Pancreas (tissue), 10 donors: ENCODE measurements at regions not wholly inside any gene's neighbourhood (a gene's known extent, or its start where the extent isn't known, plus 50 kb on each side); places are given as distances from the start of the nearest gene placed in this dataset.

ENCODE experiments used
- ATAC-seq, 4 donors: fragments of 200-7000 bp; cut with Tn5 transposase; one replicate each; pipeline versions ENCODE4 v1.8.0 to v1.9.1; 2020; ENCODE audit warnings: mild to moderate bottlenecking in 4 of 4, moderate library complexity in 4 of 4
- DNase-seq, 6 donors: peaks; one replicate each; pipeline ENCODE4 v3.0.0-alpha.2; 2020
- FAIRE-seq: peaks from 2 replicates; lab custom pipeline; 2012; peaks lifted over from hg19 to GRCh38; lab: Jason Lieb, UNC
- H3K27ac ChIP-seq, 4 donors: fragments of 200-600 bp; sonication (generic); 1 replicate in 3 of 4; 2 replicates in 1 of 4; pipeline versions ENCODE4 v1.5.0 to v1.8.0; 2020
- H3K27me3 ChIP-seq, 4 donors: fragments of 200-600 bp; one replicate each; pipeline ENCODE4 v1.8.0; 2021
- H3K36me3 ChIP-seq, 3 donors: fragments of 200-600 bp; sonication (generic) in 1 of 3; one replicate each; pipeline versions ENCODE4 v1.5.0 to v1.8.0; 2020 to 2021
- H3K4me1 ChIP-seq, 3 donors: fragments of 200-600 bp; one replicate each; pipeline ENCODE4 v1.8.0; 2021
- H3K4me3 ChIP-seq, 4 donors: fragments of 200-600 bp; sonication (generic) in 2 of 4; one replicate each; pipeline versions ENCODE4 v1.5.0 to v1.8.0; 2020 to 2021
- H3K9me3 ChIP-seq, 4 donors: fragments of 200-600 bp; one replicate each; pipeline ENCODE4 v1.8.0; 2021
- WGBS, 2 donors: extraction: QIAGEN DNeasy Blood & Tissue Kit; methylation state at CpG; one replicate each; pipeline ENCODE4 v1.1.7; 2013; 5-methylcytosine and 5-hydroxymethylcytosine counted together
- intact Hi-C, 3 donors: fragments of 100-400 bp; cut with DNase I; formaldehyde crosslinking; loops; one replicate each; pipeline versions ENCODE4 v1.11.1 to v1.14.2; 2022
- TF ChIP-seq, protein P1 (sequence below), 4 donors: fragments of 200-600 bp; sonication (generic) in 3 of 4; IDR thresholded peaks; one replicate each; pipeline versions ENCODE4 v1.5.0 to v1.8.0; 2021; ENCODE audit warnings: antibody characterized with exemption in 4 of 4
- donor health status: healthy with polysubstance abuse.
- donor health status: DM: no; HTN: no; CAD: no; lungs with moderate emphysema.
- donor health status: DM: no; HTN: no; CAD: no.
- donor health status: control.
- donor health status: control.
- donor health status: Bipolar disorder and iron deficiency.
- donor health status: DM: yes; HTN: yes; CAD: no.
- donor health status: DM: no; HTN: no; CAD: no.
- donor health status: DM: no; HTN: no; CAD: no.
- donor health status: DM: yes; HTN: yes; CAD: no.

DNA sequence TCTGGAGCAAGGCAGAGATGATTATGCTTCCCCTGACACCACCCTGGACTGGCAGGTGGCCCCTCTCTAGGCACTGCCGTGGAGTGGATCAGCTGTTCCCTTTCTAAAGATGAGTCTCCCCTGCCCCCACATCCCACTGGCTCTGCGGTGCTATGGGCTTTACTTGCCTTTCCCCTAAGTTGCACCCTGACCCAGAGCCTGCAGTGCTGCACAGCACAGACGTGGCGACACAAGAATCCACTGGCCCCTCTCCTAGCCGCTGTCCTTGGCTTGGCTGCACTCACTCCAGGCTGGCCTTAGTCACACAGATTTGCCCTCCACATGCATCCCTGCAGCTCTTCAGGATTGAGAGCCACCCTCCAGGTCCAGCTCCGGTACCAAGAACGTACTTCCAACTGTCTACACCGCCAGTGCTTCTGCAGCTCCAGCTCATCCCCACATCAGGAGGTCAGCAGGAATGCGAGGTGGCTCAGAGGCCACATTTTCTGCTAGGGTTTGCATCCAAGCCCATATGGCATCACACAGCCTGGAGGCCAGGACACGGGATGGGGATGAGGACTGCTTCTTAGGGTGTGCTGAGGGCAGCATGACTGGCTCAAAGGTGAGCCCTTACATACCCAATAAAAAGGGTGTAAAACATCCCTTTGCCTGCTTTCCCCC is 82.4 kb upstream of the RASGRF1 start:
- no peaks in the 10 kb centered on the region for H3K36me3 ChIP-seq
- H3K4me1 ChIP-seq = no peaks in the 10 kb centered on the region
- TF ChIP-seq, protein P1, sequence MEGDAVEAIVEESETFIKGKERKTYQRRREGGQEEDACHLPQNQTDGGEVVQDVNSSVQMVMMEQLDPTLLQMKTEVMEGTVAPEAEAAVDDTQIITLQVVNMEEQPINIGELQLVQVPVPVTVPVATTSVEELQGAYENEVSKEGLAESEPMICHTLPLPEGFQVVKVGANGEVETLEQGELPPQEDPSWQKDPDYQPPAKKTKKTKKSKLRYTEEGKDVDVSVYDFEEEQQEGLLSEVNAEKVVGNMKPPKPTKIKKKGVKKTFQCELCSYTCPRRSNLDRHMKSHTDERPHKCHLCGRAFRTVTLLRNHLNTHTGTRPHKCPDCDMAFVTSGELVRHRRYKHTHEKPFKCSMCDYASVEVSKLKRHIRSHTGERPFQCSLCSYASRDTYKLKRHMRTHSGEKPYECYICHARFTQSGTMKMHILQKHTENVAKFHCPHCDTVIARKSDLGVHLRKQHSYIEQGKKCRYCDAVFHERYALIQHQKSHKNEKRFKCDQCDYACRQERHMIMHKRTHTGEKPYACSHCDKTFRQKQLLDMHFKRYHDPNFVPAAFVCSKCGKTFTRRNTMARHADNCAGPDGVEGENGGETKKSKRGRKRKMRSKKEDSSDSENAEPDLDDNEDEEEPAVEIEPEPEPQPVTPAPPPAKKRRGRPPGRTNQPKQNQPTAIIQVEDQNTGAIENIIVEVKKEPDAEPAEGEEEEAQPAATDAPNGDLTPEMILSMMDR (IDR thresholded peaks at IDR 0.05) = no peak
- FAIRE-seq = no peak
- ATAC-seq = no peak
- no peak overlapping the region for H3K27ac ChIP-seq
- H3K4me3 ChIP-seq = no peak overlapping the region
- 73 to 85% methylated on average over 10 of the region's 10 CpGs for WGBS, 2 donors
- no peaks in the 10 kb centered on the region for H3K9me3 ChIP-seq
- DNase-seq = no peak
- no peaks in the 10 kb centered on the region for H3K27me3 ChIP-seq
- intact Hi-C loops = no loop called here

DNA sequence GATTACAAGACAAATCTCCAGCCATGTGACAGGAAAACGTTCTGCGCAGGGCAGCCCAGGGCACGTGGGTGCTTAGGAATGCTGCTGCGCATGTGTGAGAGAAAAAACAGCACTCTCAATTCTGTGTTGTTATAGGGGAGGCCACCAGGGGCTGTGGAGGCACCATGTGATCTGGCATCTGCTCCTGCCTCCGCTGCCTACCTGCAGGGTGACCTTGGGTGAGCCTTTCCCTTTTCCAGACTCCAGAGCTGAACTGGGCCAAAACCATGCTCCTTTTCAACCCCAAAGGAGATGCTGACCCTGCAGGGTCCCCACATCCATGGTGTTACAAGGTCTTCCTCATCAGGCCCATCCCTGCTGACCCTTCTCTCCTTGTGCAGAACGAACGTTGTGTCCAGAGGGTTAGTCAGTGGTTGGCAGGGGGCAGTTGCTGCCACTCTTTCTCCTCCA is 81.5 kb upstream of the RASGRF1 start:
- no peaks in the 10 kb centered on the region for H3K4me1 ChIP-seq
- H3K27me3 ChIP-seq = no peaks in the 10 kb centered on the region
- TF ChIP-seq, protein P1 (IDR thresholded peaks at IDR 0.05) = no peak
- no peak overlapping the region for H3K27ac ChIP-seq
- peak in 3 of 6 donors; percentile 26 to 51 (median 33) for DNase-seq
- H3K9me3 ChIP-seq = no peaks in the 10 kb centered on the region
- 28 to 34% methylated on average over 7 of the region's 7 CpGs for WGBS, 2 donors
- intact Hi-C loops = no loop called here
- ATAC-seq = peak; percentile 37 to 80 (median 67)
- no peaks in the 10 kb centered on the region for H3K36me3 ChIP-seq
- no peak for FAIRE-seq
- H3K4me3 ChIP-seq = no peak overlapping the region

DNA sequence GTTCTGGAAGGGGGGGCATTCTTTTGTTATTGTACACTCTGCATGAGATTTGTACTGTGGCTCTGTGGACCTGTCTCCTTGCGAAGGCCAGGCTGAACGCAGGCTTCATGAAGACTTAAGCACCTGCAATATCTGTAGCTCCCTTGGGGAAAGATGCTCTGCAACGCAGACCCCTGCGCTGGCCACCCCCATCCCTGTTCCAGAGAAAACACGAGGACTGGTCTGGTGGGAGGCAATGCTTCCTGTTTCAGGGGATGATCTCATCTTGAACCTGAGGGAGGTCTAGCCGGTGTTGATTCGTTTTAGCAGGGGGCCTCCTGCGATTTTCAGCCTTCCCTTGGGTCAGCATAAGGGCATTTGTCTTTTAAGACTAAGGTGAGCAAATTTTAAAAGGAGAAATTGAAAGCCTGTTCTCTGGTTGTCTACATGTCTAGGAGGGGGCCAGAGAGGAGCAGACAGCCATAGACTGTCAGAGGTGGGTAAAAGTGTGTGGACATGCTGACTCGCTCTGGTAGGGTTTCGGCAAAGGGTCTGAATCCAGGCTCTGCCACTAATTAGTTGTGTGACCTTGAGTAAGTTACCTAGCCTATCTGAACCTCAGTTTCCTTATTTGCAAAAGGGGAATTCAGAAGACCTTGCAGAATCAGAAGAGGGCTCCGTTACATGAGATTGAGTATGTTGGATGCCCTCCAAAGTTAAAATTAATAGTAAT is 80.9 kb upstream of the RASGRF1 start:
- DNase-seq (no peak), ATAC-seq (no peak), FAIRE-seq (no peak)
- Histone ChIP-seq H3K27me3 (no peaks in the 10 kb centered on the region), H3K4me1 (no peaks in the 10 kb centered on the region), H3K36me3 (no peaks in the 10 kb centered on the region), H3K4me3 (no peak overlapping the region), H3K27ac (no peak overlapping the region), H3K9me3 (no peaks in the 10 kb centered on the region)
- WGBS, 2 donors = 48 to 56% methylated on average over 11 of the region's 11 CpGs
- TF ChIP-seq, protein P1 (IDR thresholded peaks at IDR 0.05) = no peak
- intact Hi-C loops = no loop called here

DNA sequence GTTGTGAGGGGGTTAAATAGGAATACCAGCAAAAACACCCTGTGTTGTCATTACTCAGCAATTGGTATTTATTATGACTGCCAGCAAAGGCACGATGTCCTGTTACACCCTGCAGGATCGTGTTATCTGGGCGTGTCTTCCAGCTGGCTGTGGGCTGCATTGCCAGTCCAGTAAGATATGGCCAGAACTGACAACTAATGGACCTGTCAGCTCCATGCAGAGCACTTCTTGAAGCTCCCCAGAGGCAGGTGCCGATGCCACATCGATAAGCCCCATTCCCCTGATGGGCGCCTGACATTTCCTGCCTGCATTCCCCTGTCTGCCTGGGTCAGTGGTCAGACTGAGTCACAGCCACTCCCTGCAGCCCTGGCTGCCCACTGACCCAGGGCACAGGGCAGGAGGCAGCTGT is 79.7 kb upstream of the RASGRF1 start:
- Histone ChIP-seq H3K36me3 (no peaks in the 10 kb centered on the region), H3K27me3 (no peaks in the 10 kb centered on the region), H3K4me1 (no peaks in the 10 kb centered on the region), H3K9me3 (no peaks in the 10 kb centered on the region), H3K4me3 (no peak overlapping the region), H3K27ac (no peak overlapping the region)
- intact Hi-C loops = no loop called here
- DNase-seq = no peak
- 14 to 16% methylated on average over 6 of the region's 6 CpGs for WGBS, 2 donors
- peak in 3 of 4 donors; percentile 22 to 50 (median 40) for ATAC-seq
- FAIRE-seq = no peak
- TF ChIP-seq, protein P1 (IDR thresholded peaks at IDR 0.05) = no peak
